BE2C (cell line): ENCODE measurements at regions not wholly inside any gene's neighbourhood (a gene's known extent, or its start where the extent isn't known, plus 50 kb on each side); places are given as distances from the start of the nearest gene placed in this dataset.

Experiments
- DNase-seq: peaks from one replicate; pipeline ENCODE4 v3.0.0-alpha.2; 2020
- H3K27me3 ChIP-seq: fragments of 250-450 bp; sonication (Bioruptor Pico); 2 replicates; pipeline ENCODE4 v1.5.1; 2020; ENCODE audit warnings: mild to moderate bottlenecking
- H3K36me3 ChIP-seq: fragments of 250-450 bp; sonication (Bioruptor Pico); 2 replicates; pipeline ENCODE4 v1.5.1; 2020; ENCODE audit warnings: mild to moderate bottlenecking
- H3K4me1 ChIP-seq: fragments of 250-450 bp; sonication (Bioruptor Pico); 2 replicates; pipeline ENCODE4 v1.5.1; 2020
- H3K4me3 ChIP-seq: 2 replicates; pipeline ENCODE4 v1.5.1; 2011; ENCODE audit warnings: low read depth, low read length
- H3K9me3 ChIP-seq: fragments of 250-450 bp; sonication (Bioruptor Pico); 2 replicates; pipeline ENCODE4 v1.5.1; 2020
- CTCF ChIP-seq: IDR thresholded peaks from 2 replicates; pipeline ENCODE4 v1.5.1; 2012; ENCODE audit warnings: mild to moderate bottlenecking, low read depth, low read length

- Histone ChIP-seq H3K27me3 (no peaks in the 10 kb centered on the region), H3K4me1 (no peaks in the 10 kb centered on the region), H3K9me3 (no peaks in the 10 kb centered on the region), H3K4me3 (no peak overlapping the region), H3K36me3 (no peaks in the 10 kb centered on the region)
- DNase-seq, result no peak
- no peak for TF ChIP-seq CTCF
Observed at GRCh38 chr14:95024380-95024779, 132.9 kb downstream of the DICER1 start.

GRCh38 chr14:95023886-95024285 is 133.4 kb downstream of the DICER1 start:
- no peaks in the 10 kb centered on the region for H3K27me3 ChIP-seq
- DNase-seq, result no peak
- no peak overlapping the region for H3K4me3 ChIP-seq
- H3K36me3 ChIP-seq, result no peaks in the 10 kb centered on the region
- H3K9me3 ChIP-seq, result no peaks in the 10 kb centered on the region
- no peaks in the 10 kb centered on the region for H3K4me1 ChIP-seq
- no peak for TF ChIP-seq CTCF

- H3K36me3 ChIP-seq, result no peaks in the 10 kb centered on the region
- DNase-seq, result no peak
- no peak for TF ChIP-seq CTCF
- no peak overlapping the region for H3K4me3 ChIP-seq
- no peaks in the 10 kb centered on the region for H3K9me3 ChIP-seq
- no peaks in the 10 kb centered on the region for H3K27me3 ChIP-seq
- H3K4me1 ChIP-seq, result no peaks in the 10 kb centered on the region
Observed at GRCh38 chr14:95023115-95023514, 134.2 kb downstream of the DICER1 start.

GRCh38 chr14:95021588-95021987 is 135.7 kb downstream of the DICER1 start:
- H3K9me3 ChIP-seq, result no peaks in the 10 kb centered on the region
- H3K36me3 ChIP-seq, result no peaks in the 10 kb centered on the region
- no peaks in the 10 kb centered on the region for H3K4me1 ChIP-seq
- TF ChIP-seq CTCF, result peak; percentile 22; the same call in 1 of the 2 replicates
- H3K27me3 ChIP-seq, result no peaks in the 10 kb centered on the region
- DNase-seq, result no peak
- no peak overlapping the region for H3K4me3 ChIP-seq

- no peak for DNase-seq
- no peak overlapping the region for H3K4me3 ChIP-seq
- TF ChIP-seq CTCF, result no peak
Observed at GRCh38 chr14:95018821-95019220, 138.5 kb downstream of the DICER1 start.

GRCh38 chr14:95015046-95015445 is 142.3 kb downstream of the DICER1 start:
- no peak for DNase-seq
- Histone ChIP-seq H3K4me3 (no peak overlapping the region), H3K9me3 (no peaks in the 10 kb centered on the region), H3K27me3 (no peaks in the 10 kb centered on the region; the same call in 1 of the 2 replicates), H3K4me1 (no peaks in the 10 kb centered on the region), H3K36me3 (no peaks in the 10 kb centered on the region)
- no peak for TF ChIP-seq CTCF

More at GRCh38 chr14:95018821-95019220, 138.5 kb downstream of the DICER1 start:
- H3K36me3 ChIP-seq, result no peaks in the 10 kb centered on the region
- no peaks in the 10 kb centered on the region for H3K4me1 ChIP-seq
- no peaks in the 10 kb centered on the region for H3K9me3 ChIP-seq
- no peaks in the 10 kb centered on the region; the same call in 1 of the 2 replicates for H3K27me3 ChIP-seq
